Skeletal muscle cell (primary cell): ENCODE measurements at regions not wholly inside any gene's neighbourhood (a gene's known extent, or its start where the extent isn't known, plus 50 kb on each side); places are given as distances from the start of the nearest gene placed in this dataset.

Source experiments
- DNase-seq: peaks from one replicate; pipeline ENCODE4 v3.0.0-alpha.2; 2010; ENCODE audit warnings: low read depth
- H3K4me3 ChIP-seq: 2 replicates; pipeline ENCODE4 v1.5.1; 2011; ENCODE audit warnings: low read depth, mild to moderate bottlenecking, control low read depth, low read length, moderate library complexity

- no peak for DNase-seq
- no peak overlapping the region for H3K4me3 ChIP-seq
Observed at GRCh38 chr4:141909541-141909940, 273.2 kb downstream of the IL15 start.

GRCh38 chr4:141912831-141913230, 276.4 kb downstream of the IL15 start:
- H3K4me3 ChIP-seq: no peak overlapping the region
- no peak for DNase-seq

GRCh38 chr4:141913928-141914327, 277.5 kb downstream of the IL15 start:
- H3K4me3 ChIP-seq: no peak overlapping the region
- peak; percentile 6 for DNase-seq

GRCh38 chr4:141914746-141915145, 278.4 kb downstream of the IL15 start:
- DNase-seq: no peak

GRCh38 chr4:141919649-141920048, 283.3 kb downstream of the IL15 start:
- no peak overlapping the region for H3K4me3 ChIP-seq

More at GRCh38 chr4:141914746-141915145, 278.4 kb downstream of the IL15 start:
- H3K4me3 ChIP-seq: no peak overlapping the region

GRCh38 chr4:141921293-141921692, 284.9 kb downstream of the IL15 start:
- DNase-seq: no peak
- H3K4me3 ChIP-seq: no peak overlapping the region

More at GRCh38 chr4:141919649-141920048, 283.3 kb downstream of the IL15 start:
- no peak for DNase-seq

GRCh38 chr4:141922236-141922635, 285.9 kb downstream of the IL15 start:
- no peak overlapping the region for H3K4me3 ChIP-seq
- DNase-seq: no peak

GRCh38 chr4:141926406-141926805, 290.0 kb downstream of the IL15 start:
- no peak for DNase-seq
- no peak overlapping the region for H3K4me3 ChIP-seq

- no peak for DNase-seq
- H3K4me3 ChIP-seq: no peak overlapping the region
Observed at GRCh38 chr4:141932490-141932889, 296.1 kb downstream of the IL15 start.

GRCh38 chr4:141933978-141934377, 297.6 kb downstream of the IL15 start:
- DNase-seq: no peak

GRCh38 chr4:141955696-141956095, 319.3 kb downstream of the IL15 start:
- DNase-seq: no peak
- H3K4me3 ChIP-seq: no peak overlapping the region

More at GRCh38 chr4:141933978-141934377, 297.6 kb downstream of the IL15 start:
- no peak overlapping the region for H3K4me3 ChIP-seq

GRCh38 chr4:141957416-141957815, 321.0 kb downstream of the IL15 start:
- no peak overlapping the region for H3K4me3 ChIP-seq
- DNase-seq: no peak

- no peak overlapping the region for H3K4me3 ChIP-seq
Observed at GRCh38 chr4:141962486-141962885, 326.1 kb downstream of the IL15 start.

GRCh38 chr4:141971869-141972268, 335.5 kb downstream of the IL15 start:
- DNase-seq: no peak
- no peak overlapping the region for H3K4me3 ChIP-seq

More at GRCh38 chr4:141962486-141962885, 326.1 kb downstream of the IL15 start:
- DNase-seq: no peak

GRCh38 chr4:141972950-141973349, 336.6 kb downstream of the IL15 start:
- no peak overlapping the region for H3K4me3 ChIP-seq
- no peak for DNase-seq
